ENCODE measurements at regions not wholly inside any gene's neighbourhood (a gene's known extent, or its start where the extent isn't known, plus 50 kb on each side); places are given as distances from the start of the nearest gene placed in this dataset.
A peak's percentile ranks its signal among the peaks of the same experiment; 100 is the strongest.

GRCh38 chr6:156065849-156066248, 610.2 kb upstream of the NOX3 start:
- TF ChIP-seq POLR2A (IDR thresholded peaks at IDR 0.05) (no peak), CTCF (IDR thresholded peaks at IDR 0.05) (no peak), POLR2AphosphoS5 (IDR thresholded peaks at IDR 0.05) (peak in 1 of 3 donors; percentile 67)

All from stomach (tissue), 4 donors.